GM19239 (cell line): ENCODE measurements at regions not wholly inside any gene's neighbourhood (a gene's known extent, or its start where the extent isn't known, plus 50 kb on each side); places are given as distances from the start of the nearest gene placed in this dataset.
"Not testable (repeated sequence)": the region's sequence is repeated elsewhere in the genome, so short reads cannot be mapped to it uniquely, and the experiment has no call there.

ENCODE experiments used
- DNase-seq: peaks from one replicate; pipeline ENCODE4 v3.0.0; 2011; ENCODE audit warnings: low spot score; ENCODE audit not compliant: insufficient read length
- FAIRE-seq: peaks from 2 replicates; lab custom pipeline; 2011; peaks lifted over from hg19 to GRCh38; lab: Jason Lieb, UNC

DNA sequence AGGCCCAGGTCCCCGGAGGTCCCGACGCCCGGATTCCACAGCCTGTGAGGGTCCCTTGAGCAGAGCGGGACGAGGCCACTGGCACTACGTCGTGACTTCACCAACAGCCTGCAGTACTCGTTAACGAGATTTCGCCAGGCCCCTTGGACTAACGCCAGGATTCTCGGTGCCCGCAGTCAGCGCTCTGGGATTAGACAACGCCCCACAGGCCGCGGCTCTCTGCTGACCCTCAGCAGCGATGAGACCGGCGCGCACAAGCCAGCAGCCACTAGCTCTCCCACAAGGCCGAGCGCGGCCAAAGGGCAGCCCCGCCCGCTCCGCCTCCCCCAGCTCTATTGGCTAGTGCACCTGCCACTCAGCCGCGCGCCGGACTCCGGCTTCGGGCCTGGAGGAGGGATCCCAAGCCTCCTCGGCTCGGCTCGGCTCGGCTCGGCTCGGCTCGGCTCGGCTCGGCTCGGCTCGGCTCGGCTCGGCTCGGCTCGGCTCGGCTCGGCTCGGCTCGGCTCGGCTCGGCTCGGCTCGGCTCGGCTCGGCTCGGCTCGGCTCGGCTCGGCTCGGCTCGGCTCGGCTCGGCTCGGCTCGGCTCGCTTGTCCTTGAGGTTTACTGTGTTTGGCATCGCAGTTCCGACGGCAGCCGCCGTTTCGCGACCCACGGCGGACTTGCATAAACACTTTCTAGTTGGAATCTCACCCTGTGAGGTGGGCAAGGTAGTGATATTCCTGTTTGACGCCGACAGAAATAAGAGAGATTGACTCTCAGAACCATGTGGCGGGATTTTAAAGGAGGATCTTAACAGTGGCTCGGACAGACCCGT lies 231.7 kb upstream of the SERP2 start:
- peak; percentile 96 for DNase-seq
- FAIRE-seq = peak; percentile 77

DNA sequence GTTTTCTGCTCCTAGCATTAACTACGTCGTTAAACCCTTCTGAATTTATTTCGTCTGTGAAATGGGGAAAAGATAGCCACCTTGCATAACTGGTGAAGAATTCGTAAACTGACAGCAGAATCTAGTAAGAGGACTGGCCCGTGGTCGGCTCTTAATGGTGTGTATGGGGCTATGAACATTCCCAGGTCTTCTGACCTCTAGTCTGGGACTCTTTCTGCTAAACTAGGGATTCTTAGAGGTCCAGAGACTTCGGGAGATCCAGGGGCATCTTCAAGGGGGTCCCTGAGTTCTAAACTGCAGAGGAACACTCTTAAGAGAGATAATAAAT lies 231.1 kb upstream of the SERP2 start:
- FAIRE-seq (no peak), DNase-seq (no peak)

GRCh38 chr13:44142941-44143665 lies 230.5 kb upstream of the SERP2 start:
- DNase-seq (no peak), FAIRE-seq (no peak)

DNA sequence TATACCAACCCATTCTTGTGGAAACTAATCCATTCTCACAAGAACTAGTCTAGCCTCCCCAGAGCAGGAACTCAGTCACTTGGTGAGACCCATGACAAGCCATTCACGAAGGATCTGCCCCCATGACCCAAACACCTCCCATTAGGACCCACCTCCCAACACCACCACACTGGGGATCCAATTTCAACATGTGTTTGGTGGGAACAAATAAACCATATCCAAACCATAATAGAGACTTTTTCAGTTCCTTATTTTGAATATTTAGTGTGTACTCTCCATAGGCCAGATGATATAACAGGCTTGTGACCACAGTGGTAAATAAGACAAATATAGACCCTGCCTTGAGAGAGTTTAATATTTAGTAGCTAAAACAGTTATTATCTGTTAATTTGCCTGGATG lies 227.5 kb upstream of the SERP2 start:
- no peak for FAIRE-seq

DNA sequence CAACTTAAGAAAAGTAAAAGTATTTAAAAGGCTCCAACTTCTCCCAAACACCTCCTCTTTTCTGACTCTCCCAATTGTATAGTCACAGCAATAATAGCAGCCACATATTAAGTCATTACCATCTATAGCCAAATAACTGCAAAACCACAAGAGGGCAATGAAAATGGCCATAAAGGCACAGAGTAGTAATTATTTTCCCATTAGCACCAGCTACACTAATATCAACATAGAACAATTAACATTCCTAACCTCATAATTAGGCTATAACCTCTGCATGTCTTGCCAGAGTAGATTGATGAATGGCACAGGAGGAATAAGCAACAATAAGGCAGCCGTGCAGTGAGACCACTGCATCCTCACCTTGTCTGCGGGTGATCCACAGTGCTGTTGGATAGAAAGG lies 226.4 kb upstream of the SERP2 start:
- DNase-seq (no peak), FAIRE-seq (no peak)

More for the DNA sequence above, 227.5 kb upstream of the SERP2 start:
- no peak for DNase-seq

- DNase-seq = no peak
- no peak for FAIRE-seq
These were observed 226.0 kb upstream of the SERP2 start for GRCh38 chr13:44147648-44148047.

DNA sequence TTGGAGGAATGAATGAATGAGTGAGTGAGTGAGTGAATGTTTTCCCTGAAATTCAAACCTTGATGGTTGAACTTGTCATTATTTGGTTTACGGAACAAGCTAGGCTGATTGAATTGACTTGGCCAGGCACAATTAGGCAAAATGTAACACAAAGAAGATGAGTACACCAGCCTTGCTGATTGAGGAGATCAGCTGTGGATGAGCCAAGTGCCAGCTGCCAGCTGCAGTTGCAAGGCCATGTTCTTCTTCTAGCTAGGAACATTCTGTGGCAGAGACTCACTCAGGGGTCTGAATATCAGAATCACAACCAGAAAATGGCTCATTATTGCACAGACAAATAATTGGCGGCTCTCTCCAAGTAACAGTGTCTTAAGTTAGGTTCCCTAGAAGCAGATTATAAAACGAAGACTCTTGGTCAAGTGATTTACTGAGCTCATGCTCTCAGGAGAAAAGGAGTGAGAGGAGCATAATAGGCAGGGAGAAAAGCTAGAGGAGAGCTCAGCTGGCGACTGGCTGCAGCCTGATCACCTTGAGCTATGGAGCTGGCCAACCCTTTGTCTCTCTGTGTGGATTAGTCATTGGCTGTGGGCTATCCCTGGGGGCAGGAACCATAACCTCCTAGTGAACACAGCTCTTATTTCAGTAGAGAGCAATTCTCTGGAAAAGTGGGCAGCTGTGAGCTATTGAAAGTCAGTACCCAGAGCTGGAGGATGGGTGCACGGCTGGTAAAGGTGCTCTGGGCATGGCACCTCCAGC lies 225.3 kb upstream of the SERP2 start:
- no peak for DNase-seq
- FAIRE-seq = no peak

DNA sequence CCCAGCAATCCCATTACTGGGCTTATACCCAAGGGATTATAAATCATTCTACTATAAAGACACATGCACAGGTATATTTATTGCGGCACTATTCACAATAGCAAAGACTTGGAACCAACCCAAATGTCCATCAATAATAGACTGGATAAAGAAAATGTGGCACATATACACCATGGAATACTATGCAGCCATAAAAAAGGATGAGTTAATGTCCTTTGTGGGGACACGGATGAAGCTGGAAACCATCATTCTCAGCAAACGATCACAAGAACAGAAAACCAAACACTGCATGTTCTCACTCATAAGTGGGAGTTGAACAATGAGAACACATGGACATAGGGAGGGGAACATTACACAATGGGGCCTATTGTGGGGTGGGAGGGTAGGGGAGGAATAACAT lies 224.4 kb upstream of the SERP2 start:
- not testable (repeated sequence) for FAIRE-seq, DNase-seq

- DNase-seq (no peak), FAIRE-seq (no peak)
These were observed 223.8 kb upstream of the SERP2 start for GRCh38 chr13:44149821-44150220.

DNA sequence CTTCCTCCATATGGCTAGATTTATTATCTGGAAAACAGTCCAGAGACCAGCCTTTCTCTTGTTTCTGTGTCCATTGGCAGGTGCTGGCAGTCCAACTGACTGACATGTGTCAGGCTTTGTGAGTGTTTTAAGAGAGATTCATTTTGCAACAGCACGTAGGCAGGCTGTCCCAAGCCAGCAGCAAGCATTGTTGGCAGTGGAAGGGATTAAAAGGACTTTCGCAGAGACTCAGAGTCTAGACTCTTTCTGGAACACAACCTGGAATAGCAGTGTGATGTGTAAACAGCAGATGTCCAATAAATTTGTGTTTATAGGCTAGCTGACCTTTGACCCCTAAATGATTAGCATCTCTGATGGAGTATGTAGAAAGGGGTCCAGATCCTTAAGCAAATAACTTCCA lies 222.2 kb upstream of the SERP2 start:
- FAIRE-seq (no peak), DNase-seq (no peak)

DNA sequence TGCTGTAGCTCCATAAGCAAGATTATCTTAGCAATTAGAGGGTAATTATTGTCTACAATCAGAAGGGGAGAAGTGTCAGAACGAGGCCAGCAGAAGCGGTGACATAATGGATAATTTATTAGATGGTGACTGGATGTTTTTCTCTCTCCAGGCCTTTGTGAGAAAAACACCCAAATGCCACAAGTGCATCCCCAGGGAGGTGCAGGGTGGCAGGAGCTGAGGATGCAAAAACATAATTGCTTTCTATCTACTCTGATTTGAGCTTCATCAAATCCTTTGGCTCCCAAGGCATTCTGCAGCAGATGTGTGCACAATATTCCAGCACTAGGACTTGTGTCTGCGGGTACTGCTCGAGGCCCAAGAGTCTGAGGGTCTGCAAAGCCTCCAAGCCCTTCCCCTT lies 220.1 kb upstream of the SERP2 start:
- FAIRE-seq (no peak), DNase-seq (no peak)

DNA sequence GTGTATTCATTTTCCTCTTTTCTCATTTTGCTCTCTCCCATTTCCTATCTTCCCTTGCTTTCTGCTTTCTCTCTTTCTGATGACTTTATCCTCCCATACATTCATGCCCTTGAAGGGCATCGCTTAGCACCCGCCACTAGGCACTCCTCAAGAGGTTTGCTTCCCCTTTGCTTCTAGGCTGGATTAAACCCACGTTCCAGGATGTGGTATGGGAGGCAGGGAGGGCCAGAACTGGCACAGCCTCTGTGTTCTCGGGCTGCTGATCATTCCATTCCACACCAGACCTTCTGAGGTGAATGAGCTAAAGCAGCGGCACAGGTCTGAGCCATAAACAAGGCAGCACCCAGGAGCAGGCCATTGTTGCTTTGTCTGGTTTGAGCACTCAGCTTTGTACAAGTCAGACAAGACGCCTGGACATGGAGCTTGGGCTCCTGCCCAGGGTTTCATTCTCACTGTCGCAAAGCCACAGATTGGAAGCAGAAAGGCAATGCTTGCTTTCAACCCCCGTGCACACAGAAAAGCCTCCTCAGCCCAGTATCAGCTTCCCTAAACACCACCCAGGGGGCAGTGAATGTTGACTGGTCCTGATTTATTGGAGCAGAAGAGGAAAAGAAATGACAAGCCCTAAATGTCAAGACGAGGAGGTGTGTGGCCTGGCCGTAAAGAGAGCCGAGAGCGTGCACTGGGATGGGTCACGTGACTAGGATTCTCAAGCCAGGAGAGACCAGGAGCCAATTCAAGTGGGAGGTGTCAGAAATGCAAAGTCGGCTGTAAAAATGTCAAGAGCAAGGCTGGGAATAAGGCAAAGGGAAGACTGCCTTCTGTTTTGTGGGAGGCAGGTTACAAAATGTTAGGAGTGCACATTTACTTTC lies 218.0 kb upstream of the SERP2 start:
- no peak for FAIRE-seq
- DNase-seq = no peak

DNA sequence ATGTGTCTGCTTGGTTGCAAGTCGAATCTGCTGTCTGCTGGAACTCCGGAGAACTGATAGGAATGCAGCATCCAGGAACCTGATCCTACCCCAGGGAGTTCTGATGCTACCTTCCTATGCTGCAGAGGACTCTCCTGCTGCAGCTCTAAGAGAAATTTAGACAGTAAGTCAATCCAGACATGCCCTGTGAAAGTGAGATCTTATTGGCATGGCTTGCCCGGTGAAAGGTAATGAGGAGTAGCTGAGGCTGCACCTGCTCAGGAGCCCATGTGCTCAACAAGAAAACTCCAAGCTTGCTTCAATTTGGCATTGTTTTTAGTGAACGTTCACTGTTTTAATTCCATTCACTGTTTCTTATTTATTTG lies 217.3 kb upstream of the SERP2 start:
- FAIRE-seq (no peak), DNase-seq (no peak)

DNA sequence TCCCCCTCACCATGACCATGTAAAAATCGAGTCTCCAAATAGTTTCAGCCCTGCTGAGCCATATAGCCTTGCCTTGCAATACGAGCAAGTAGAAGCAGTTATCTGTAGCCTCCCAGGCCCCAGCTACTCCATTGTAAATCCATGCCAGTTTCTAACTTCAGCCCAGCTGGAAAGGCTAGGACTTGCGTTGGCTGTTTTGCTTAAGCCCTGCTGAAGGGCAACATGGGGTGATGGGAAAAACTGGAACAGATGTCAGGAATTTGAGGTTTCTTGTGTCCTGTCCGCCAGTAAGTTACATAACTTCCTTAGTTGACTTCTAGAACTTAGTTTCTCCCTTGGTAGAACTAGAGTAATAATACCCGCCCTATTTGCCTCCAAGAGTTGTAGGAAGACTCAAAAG lies 216.0 kb upstream of the SERP2 start:
- DNase-seq (no peak), FAIRE-seq (no peak)

- DNase-seq (no peak), FAIRE-seq (no peak)
These were observed 215.5 kb upstream of the SERP2 start for GRCh38 chr13:44158098-44158521.

DNA sequence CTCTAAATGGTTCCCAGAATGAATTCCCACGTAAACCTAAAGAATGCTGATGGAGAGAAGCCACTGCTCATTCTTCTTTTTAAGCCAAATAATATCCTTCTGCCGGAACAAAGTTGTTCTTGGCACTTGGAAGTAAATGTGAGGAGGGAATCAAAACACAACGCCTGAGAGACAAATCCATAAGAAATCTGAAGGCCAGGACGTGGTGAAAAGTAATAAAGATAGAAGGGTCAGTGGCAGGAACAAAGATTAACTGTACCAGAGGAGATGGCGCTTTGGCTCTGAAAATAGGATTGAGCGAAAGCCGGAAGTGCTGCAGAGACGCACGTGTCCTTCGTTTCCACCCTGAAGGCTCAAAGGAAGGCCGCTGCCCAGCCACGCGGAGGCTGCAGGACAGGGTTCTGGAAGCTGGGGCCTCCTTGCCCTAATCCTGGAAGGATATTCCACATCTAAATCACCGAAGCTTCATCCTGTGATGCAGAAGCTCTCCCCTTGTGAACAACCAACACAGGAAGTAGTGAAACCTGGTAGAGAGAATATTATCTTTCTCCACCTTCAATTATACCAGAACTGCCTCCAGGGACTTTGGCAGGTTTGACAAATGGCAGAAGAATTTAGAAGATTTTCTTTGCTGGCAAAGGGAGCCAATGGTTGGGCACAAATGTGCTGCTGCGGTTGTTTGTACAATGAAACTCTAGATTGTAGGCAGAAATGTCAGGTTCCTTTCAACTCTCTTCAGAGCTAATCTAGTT lies 214.6 kb upstream of the SERP2 start:
- DNase-seq = no peak
- no peak for FAIRE-seq

GRCh38 chr13:44159633-44160279 lies 213.9 kb upstream of the SERP2 start:
- no peak for DNase-seq
- no peak for FAIRE-seq

DNA sequence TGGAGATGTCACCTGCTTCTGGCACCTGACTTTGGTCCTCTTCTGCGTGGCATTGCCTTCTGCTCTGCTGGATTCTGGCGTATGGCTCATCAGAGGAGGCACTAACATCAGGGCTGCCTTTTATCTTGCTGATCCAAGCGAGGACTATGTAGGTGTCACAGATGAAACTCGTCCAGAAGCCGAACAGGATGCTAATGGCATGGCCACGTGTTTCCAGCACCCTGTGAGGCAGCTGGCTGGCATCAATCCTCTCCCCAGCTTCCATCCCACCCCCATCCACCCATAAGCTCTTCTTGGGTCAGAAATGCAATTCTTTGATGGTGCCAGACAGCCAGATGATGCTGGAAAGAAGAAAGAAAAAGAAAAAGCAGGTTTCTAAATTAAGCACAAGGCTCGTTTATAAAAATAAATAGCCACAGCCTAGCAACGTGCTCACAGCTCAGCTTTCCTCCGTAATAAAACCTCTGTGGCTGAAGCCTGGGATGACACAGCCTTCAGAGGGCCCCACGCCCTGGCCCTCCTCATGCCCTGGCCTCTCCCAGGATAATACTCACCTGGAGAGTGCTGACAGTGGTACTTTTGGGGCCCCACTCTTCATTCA lies 212.9 kb upstream of the SERP2 start:
- DNase-seq = no peak
- no peak for FAIRE-seq

DNA sequence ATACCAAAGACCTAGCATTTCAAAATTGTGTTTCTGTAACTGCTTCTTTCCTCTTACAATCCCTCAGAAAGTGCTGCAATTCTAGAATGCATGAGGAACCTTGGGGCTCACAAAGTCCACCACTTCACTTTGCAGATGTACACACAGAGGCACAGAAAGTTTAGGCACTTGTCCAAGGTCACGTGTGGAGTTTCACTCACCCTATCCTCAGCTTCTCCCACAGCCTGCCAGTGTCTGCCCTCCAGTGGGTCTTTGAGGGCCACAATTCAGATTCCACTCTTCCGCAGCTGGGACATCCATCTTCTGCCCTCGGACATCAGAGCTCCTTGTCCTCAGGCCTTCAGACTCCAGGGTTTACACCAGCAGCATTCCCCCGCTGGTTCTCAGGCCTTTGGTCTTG lies 210.5 kb upstream of the SERP2 start:
- no peak for FAIRE-seq
- DNase-seq = no peak
